ENCODE measurements at regions not wholly inside any gene's neighbourhood (a gene's known extent, or its start where the extent isn't known, plus 50 kb on each side); places are given as distances from the start of the nearest gene placed in this dataset.

- CTCF ChIA-PET: no interaction called here
Measured at GRCh38 chr7:70949862-70950261, 182.1 kb upstream of the GALNT17 start.

GRCh38 chr7:70951271-70951962, 180.5 kb upstream of the GALNT17 start:
- Histone ChIP-seq H3K4me3 (ENCODE audit: low read depth, low read length) (no peak overlapping the region), H3K27me3 (ENCODE audit: control insufficient read depth, insufficient read depth, low read length) (no peaks in the 10 kb centered on the region), H3K9me3 (ENCODE audit: control insufficient read depth, insufficient read depth, low read length) (peaks cover 42% of the 10 kb centered on the region), H3K27ac (ENCODE audit: low read depth, low read length) (no peak overlapping the region)
- TF ChIP-seq CTCF (IDR thresholded peaks at IDR 0.05; ENCODE audit: low read depth, low read length): no peak
- ChIA-PET POLR2A (no interaction called here), CTCF (no interaction called here)
- no peak for DNase-seq (ENCODE audit: low read depth, low spot score)

More at GRCh38 chr7:70949862-70950261, 182.1 kb upstream of the GALNT17 start:
- POLR2A ChIA-PET: no interaction called here
- no peak for TF ChIP-seq CTCF (IDR thresholded peaks at IDR 0.05; ENCODE audit: low read depth, low read length)
- no peak overlapping the region for H3K4me3 ChIP-seq (ENCODE audit: low read depth, low read length)
- peaks cover 42% of the 10 kb centered on the region for H3K9me3 ChIP-seq (ENCODE audit: control insufficient read depth, insufficient read depth, low read length)
- H3K27me3 ChIP-seq (ENCODE audit: control insufficient read depth, insufficient read depth, low read length): no peaks in the 10 kb centered on the region
- no peak for DNase-seq (ENCODE audit: low read depth, low spot score)
- no peak overlapping the region for H3K27ac ChIP-seq (ENCODE audit: low read depth, low read length)

GRCh38 chr7:70952311-70952710, 179.6 kb upstream of the GALNT17 start:
- no peak overlapping the region for H3K4me3 ChIP-seq (ENCODE audit: low read depth, low read length)
- no peak for TF ChIP-seq CTCF (IDR thresholded peaks at IDR 0.05; ENCODE audit: low read depth, low read length)
- peaks cover 37% of the 10 kb centered on the region for H3K9me3 ChIP-seq (ENCODE audit: control insufficient read depth, insufficient read depth, low read length)
- no peak overlapping the region for H3K27ac ChIP-seq (ENCODE audit: low read depth, low read length)
- ChIA-PET CTCF (no interaction called here), POLR2A (no interaction called here)
- no peak for DNase-seq (ENCODE audit: low read depth, low spot score)
- no peaks in the 10 kb centered on the region for H3K27me3 ChIP-seq (ENCODE audit: control insufficient read depth, insufficient read depth, low read length)

GRCh38 chr7:70953331-70953741, 178.6 kb upstream of the GALNT17 start:
- H3K9me3 ChIP-seq (ENCODE audit: control insufficient read depth, insufficient read depth, low read length): peaks cover 43% of the 10 kb centered on the region
- H3K27ac ChIP-seq (ENCODE audit: low read depth, low read length): no peak overlapping the region
- TF ChIP-seq CTCF (IDR thresholded peaks at IDR 0.05; ENCODE audit: low read depth, low read length): no peak
- DNase-seq (ENCODE audit: low read depth, low spot score): no peak
- H3K4me3 ChIP-seq (ENCODE audit: low read depth, low read length): no peak overlapping the region
- ChIA-PET CTCF (no interaction called here), POLR2A (no interaction called here)
- H3K27me3 ChIP-seq (ENCODE audit: control insufficient read depth, insufficient read depth, low read length): no peaks in the 10 kb centered on the region

- Histone ChIP-seq H3K9me3 (ENCODE audit: control insufficient read depth, insufficient read depth, low read length) (peaks cover 43% of the 10 kb centered on the region), H3K27me3 (ENCODE audit: control insufficient read depth, insufficient read depth, low read length) (no peaks in the 10 kb centered on the region), H3K27ac (ENCODE audit: low read depth, low read length) (no peak overlapping the region), H3K4me3 (ENCODE audit: low read depth, low read length) (no peak overlapping the region)
- ChIA-PET POLR2A (no interaction called here), CTCF (no interaction called here)
- TF ChIP-seq CTCF (IDR thresholded peaks at IDR 0.05; ENCODE audit: low read depth, low read length): no peak
- no peak for DNase-seq (ENCODE audit: low read depth, low spot score)
Measured at GRCh38 chr7:70953796-70954195, 178.1 kb upstream of the GALNT17 start.
